Gastroesophageal sphincter (tissue), 3 donors: ENCODE measurements at regions not wholly inside any gene's neighbourhood (a gene's known extent, or its start where the extent isn't known, plus 50 kb on each side); places are given as distances from the start of the nearest gene placed in this dataset.

Source experiments
- CTCF ChIP-seq, 4 experiments: fragments of 200-600 bp in 2 of 4; fragments of 450-650 bp in 2 of 4; sonication (generic) in 1 of 4; IDR thresholded peaks; one replicate each; pipeline ENCODE4 v1.5.1; 2017 to 2019; ENCODE audit warnings: antibody characterized with exemption in 4 of 4, mild to moderate bottlenecking in 2 of 4, moderate library complexity in 2 of 4
- POLR2A ChIP-seq, 2 donors: fragments of 450-650 bp; IDR thresholded peaks; one replicate each; pipeline ENCODE4 v1.6.1; 2017; ENCODE audit warnings: antibody characterized with exemption in 2 of 2, mild to moderate bottlenecking in 2 of 2, moderate library complexity in 1 of 2
- POLR2AphosphoS5 ChIP-seq: sonication (generic); formaldehyde crosslinking; IDR thresholded peaks from one replicate; pipeline ENCODE4 v1.6.1; 2017; ENCODE audit warnings: antibody characterized with exemption

- TF ChIP-seq CTCF (IDR thresholded peaks at IDR 0.05): no peak
- no peak for TF ChIP-seq POLR2A (IDR thresholded peaks at IDR 0.05)
- no peak for TF ChIP-seq POLR2AphosphoS5
Measured at GRCh38 chr11:25890626-25891260, 441.2 kb upstream of the ANO3 start.
